ENCODE measurements at regions not wholly inside any gene's neighbourhood (a gene's known extent, or its start where the extent isn't known, plus 50 kb on each side); places are given as distances from the start of the nearest gene placed in this dataset.

GRCh38 chr3:120506828-120507774 lies 56.3 kb upstream of the FSTL1 start:
- TF ChIP-seq CTCF (IDR thresholded peaks at IDR 0.05) (peak in 5 of 6 experiments; percentile 42 to 63 (median 54)), POLR2A (IDR thresholded peaks at IDR 0.05) (no peak)
